ENCODE measurements at regions not wholly inside any gene's neighbourhood (a gene's known extent, or its start where the extent isn't known, plus 50 kb on each side); places are given as distances from the start of the nearest gene placed in this dataset.

- Histone ChIP-seq H3K4me2 (ENCODE audit: control insufficient read depth, insufficient read depth) (no peak overlapping the region), H3K4me1 (ENCODE audit: control insufficient read depth, insufficient read depth, low read length) (no peaks in the 10 kb centered on the region), H3K9ac (ENCODE audit: control insufficient read depth, insufficient read depth, low read length) (no peak overlapping the region), H3K9me3 (replicated peaks; ENCODE audit: control insufficient read depth, insufficient read depth, low read length) (no peaks in the 10 kb centered on the region; the same call in 2 of the 3 replicates), H3K27me3 (replicated peaks in 1 of 2; ENCODE audit: control insufficient read depth in 2 of 2, insufficient read depth in 2 of 2, low read length in 1 of 2) (peaks cover under 1 to 2% of the 10 kb centered on the region in 2 experiments; a peak in 2 of 4 replicates), H3K4me3 (no peak overlapping the region), H2AFZ (ENCODE audit: control insufficient read depth, low read depth, low read length) (no peak overlapping the region), H3K27ac (ENCODE audit: control insufficient read depth, insufficient read depth) (no peak overlapping the region), H3K79me2 (ENCODE audit: control insufficient read depth, insufficient read depth, low read length) (no peaks in the 10 kb centered on the region), H3K36me3 (ENCODE audit: control insufficient read depth in 2 of 2, insufficient read depth in 2 of 2, low read length in 1 of 2) (no peaks in the 10 kb centered on the region), H4K20me1 (ENCODE audit: control insufficient read depth, insufficient read depth) (no peaks in the 10 kb centered on the region)
- ChIA-PET RAD21 (ENCODE audit: unreplicated experiment) (no interaction called here), CTCF (no interaction called here), POLR2A (no interaction called here), SMC1A (ENCODE audit: uncharacterized antibody, unreplicated experiment) (no interaction called here)
- DNase-seq (ENCODE audit: low read depth, low spot score), result no peak
- BruUV-seq (replicated peaks), result no TSS peak
- intact Hi-C loops (cut with micrococcal nuclease; ENCODE audit: unreplicated experiment) (no loop called here), in situ Hi-C loops (cut with MboI) (no loop called here)
- no peak for ATAC-seq
- 0% methylated on average over 1 of the region's 1 CpG for WGBS (ENCODE audit: insufficient coverage, insufficient replicate concordance, low lambda C conversion rate, missing lambda C conversion rate)
- no peak for TF ChIP-seq WRNIP1 (IDR thresholded peaks at IDR 0.05; ENCODE audit: borderline replicate concordance, low read depth, low read length)
- TF ChIP-seq MYC (IDR thresholded peaks at IDR 0.05; ENCODE audit: insufficient read depth, insufficient read length, insufficient replicate concordance, low read length, severe bottlenecking), result no peak
- TF ChIP-seq RB1 (IDR thresholded peaks at IDR 0.05; ENCODE audit: borderline replicate concordance), result no peak
- TF ChIP-seq MEF2A (IDR thresholded peaks at IDR 0.05; ENCODE audit: insufficient read depth, low read depth, low read length), result no peak
- no peak for TF ChIP-seq RELA (IDR thresholded peaks at IDR 0.05; ENCODE audit: borderline replicate concordance, partially characterized antibody)
- TF ChIP-seq SKIL (IDR thresholded peaks at IDR 0.05; ENCODE audit: low read depth, poor library complexity, severe bottlenecking), result no peak
- TF ChIP-seq POU2F2 (IDR thresholded peaks at IDR 0.05; ENCODE audit: borderline replicate concordance, low read depth, low read length), result no peak
- TF ChIP-seq SMC3 (IDR thresholded peaks at IDR 0.05; ENCODE audit: borderline replicate concordance, low read length), result no peak
- TF ChIP-seq TARDBP (IDR thresholded peaks at IDR 0.05; ENCODE audit: borderline replicate concordance), result no peak
- TF ChIP-seq CBFB (IDR thresholded peaks at IDR 0.05; ENCODE audit: low read depth), result no peak
- TF ChIP-seq CREM (IDR thresholded peaks at IDR 0.05; ENCODE audit: low read depth), result no peak
- no peak for FAIRE-seq
Observed at GRCh38 chr6:1094306-1094705, 217.6 kb upstream of the FOXQ1 start.

Data from GM12878 (cell line).